Activated CD4-positive, alpha-beta T cell treated with anti-CD3 and anti-CD28 coated beads for 4 hours (primary cell): ENCODE measurements at regions not wholly inside any gene's neighbourhood (a gene's known extent, or its start where the extent isn't known, plus 50 kb on each side); places are given as distances from the start of the nearest gene placed in this dataset.

ENCODE experiments used
- DNase-seq, 2 donors: peaks; one replicate each; pipeline ENCODE4 v3.0.0-alpha.2; 2020

DNA sequence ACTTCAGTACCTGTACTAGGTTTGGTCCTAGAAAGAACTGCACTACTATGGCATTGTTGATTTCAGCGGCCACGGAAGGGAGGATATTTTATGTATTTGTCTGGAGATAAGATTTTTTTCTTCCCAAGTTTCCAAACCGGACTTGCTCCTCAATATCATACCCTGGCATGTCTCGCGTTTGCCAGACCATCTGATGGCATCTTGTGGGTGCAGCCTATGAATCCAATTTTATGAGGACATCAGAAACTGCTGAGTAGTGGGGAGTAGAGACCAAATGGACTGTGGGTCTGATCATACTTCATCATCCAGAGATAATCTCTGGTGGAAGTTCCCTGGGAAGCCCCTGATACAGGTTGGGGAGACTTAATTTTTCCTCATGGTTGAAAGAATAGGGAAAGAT is 716.1 kb upstream of the WWC1 start:
- DNase-seq = no peak

DNA sequence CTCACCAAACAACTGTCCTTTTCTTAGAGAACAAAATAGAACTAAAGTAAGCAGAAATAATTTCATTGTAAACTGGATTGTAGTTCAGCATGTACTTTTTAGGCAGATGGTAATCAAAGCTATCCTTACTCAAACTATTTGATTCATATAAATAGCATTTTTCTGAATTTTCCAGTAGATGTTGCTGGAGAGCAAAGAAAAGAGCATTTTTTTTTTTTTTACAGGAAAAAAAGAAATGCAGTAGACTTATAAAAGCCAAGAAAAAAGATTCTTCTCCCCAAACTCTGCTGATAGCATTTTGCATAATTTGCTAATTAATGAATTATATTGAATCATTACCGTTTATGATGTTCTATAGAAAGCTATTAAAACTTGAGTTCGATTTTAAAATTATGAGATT is 715.3 kb upstream of the WWC1 start:
- DNase-seq = no peak

DNA sequence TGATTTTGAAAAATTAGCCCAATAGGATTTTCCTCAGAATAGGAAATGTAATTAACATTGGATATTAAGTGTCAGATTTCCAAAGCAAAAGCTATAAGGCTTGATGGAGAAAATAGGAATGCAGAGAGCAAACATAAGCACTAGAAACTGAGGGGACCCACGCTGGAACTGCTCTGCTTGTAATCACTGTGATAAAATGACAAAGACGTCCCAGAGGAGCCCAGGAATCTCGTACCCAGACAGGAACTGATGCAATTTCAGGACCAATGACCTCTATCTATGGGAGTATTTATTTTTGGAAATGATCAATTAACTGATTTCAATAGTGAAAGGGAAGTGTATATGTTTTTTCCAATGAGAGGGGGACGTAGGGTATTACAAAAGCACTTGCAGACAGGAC is 714.5 kb upstream of the WWC1 start:
- no peak for DNase-seq

DNA sequence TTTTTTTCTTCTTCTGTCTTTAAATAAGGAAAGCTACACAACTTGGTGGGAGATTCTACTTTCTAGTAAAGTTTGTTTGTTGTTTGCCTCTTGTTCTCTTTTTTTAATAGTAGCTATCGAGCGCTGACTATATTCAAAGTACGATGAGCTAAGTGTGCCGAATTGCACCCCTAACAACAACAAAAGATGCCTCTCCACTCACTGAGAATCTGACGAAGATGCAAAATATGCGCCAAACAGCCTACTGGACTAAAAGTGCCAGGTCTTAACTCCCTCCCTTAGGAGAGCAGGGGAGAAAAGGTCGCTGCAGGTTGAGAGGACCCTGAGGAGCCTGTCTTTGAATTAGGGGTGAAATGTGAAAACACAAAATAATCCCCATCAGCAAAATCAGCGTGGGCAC is 713.8 kb upstream of the WWC1 start:
- DNase-seq = no peak

DNA sequence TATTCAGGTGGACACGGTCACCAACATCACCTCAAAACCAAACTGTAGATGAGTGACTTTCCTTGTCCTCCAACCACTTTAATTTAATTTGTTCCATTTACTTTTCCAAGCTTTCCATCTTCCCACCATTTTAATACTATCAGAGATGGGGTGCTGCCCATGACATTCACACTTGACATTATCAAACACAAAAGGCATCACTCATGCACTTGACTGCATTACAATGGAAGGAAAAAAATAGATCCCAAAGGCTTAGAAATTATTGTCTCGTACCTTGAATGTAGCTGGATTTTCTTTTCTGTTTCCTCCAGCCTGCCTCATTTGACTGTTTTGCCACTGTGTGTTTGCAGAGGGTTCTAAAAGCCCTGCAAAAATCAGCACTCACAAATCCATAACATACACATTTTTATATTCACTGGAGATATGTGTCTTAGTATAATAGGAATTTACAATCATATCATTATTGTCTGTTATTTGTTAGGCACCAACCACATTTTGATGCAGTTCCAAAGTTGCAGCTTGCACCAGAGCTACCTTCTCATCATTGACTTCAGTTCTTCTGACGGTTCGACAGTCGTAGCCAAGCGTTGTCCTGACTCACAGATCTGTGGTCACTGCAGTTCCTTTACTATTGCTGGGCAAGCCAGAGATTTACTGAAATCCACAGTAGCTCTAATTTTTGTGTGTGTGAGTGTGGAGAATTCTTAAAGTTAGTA is 712.3 kb upstream of the WWC1 start:
- DNase-seq = no peak

DNA sequence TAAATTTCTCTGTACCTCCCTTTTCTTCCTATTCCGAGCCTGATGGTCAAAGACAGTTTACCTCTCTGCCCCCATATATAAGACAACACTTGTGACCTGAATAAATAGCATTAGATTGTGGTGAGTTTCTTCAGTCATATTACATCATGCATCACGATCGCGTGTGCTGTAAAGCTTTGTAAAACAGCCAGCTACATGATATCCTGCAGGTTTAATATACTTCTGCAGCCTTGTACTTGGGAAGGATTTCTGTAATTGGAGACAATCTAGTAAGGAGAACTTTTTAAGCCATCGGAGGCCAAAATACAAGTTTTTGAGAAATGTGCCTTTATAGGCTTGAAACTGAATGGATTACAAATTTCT is 711.8 kb upstream of the WWC1 start:
- no peak for DNase-seq

DNA sequence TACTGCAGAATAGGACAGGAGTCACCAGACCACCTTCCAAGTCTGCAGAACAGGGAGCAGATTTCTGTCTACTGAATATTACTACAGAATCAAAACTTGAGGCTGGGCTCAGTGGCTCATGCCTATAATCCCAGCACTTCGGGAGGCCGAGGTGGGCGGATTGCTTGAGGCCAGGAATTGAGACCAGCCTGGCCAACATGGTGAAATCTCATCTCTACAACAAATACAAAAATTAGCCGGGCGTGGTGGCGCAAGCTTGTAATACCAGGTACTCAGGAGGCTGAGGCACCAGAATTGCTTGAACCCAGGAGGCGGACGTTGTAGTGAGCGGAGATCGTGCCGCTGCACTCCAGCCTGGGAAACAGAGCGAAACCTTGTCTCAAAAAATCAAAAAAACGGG is 710.8 kb upstream of the WWC1 start:
- DNase-seq = no peak

DNA sequence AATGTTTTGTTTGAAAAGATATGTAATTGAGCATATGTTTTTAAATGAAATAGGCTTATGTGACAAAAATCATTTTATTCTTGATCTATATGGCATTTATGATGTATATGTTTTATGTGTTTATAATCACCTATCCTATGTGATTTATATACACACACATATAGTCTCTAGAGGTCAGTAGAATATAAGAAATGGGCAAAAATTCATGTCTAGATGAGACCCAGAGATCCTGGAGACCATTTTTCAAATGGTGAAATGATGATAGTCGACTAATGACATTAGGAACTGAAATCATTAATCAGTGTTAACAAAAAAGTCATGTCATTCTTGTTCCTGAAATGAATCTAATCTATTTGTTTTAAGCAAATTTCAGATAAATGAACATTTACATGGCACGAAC is 709.2 kb upstream of the WWC1 start:
- no peak for DNase-seq

DNA sequence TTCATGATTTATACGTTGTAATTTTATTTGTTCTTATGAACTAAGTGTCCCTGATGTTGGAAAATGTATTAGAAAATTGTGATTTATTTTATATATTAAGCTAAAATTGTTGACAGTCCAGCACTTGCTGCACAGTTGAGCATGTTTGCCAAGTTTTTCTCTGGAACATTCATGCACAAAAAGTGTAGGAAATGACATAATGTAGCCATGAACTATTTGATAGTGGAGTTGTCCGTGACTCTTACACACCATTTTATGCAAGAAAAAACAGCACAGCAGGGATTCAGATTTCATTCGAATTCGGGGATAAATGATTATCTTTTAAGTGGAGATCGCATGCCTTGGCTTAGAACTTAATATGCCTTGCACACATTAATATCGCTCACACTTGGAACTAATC is 708.6 kb upstream of the WWC1 start:
- DNase-seq = no peak

DNA sequence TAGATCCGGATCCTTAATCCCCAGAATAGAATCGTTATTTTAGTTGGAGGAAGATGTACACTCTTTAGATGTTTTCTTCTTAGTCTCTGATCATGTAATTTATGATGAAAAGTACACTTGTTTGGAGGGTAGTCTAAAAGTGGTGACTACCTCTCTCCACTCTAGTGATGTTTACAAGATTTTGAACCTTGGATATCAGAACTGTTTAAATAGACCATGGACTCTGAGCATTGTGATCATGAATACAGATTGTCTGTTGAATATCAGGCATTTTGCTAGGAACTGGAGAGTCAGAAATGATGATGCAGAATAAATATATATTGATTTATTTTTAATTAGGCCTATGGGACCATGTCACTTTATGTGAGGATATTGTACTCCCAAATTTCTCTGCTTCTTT is 706.3 kb upstream of the WWC1 start:
- no peak for DNase-seq

DNA sequence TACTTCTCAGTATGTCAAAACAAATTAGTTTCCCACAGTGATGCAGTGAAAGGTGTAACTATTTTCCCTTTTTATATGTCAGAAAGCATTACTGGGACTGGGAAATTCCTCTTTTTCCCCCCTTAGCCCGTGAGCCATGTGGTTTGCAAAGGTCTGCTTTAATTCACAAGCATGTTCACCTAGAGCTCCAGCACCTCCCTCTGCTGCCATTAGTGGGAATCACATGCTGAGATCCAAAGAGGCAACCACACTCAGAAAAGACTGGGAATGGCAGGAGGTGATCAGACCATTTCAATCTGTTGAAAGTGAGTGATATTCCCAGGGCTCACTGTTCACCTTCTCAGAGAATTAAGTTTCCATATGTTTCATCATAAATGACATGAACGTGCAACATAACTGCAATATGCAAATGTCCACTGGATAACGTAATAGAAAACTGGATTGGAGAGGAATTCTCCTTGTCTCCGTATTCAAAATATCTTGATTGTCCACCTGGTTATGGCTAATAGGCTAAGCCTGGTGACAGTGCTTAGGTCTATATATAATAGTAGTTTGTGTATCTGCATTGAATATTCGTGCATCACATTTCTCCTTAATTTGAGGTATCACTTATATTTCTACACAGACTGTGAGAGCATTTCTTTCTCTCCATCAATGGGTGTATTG is 703.5 kb upstream of the WWC1 start:
- no peak for DNase-seq

DNA sequence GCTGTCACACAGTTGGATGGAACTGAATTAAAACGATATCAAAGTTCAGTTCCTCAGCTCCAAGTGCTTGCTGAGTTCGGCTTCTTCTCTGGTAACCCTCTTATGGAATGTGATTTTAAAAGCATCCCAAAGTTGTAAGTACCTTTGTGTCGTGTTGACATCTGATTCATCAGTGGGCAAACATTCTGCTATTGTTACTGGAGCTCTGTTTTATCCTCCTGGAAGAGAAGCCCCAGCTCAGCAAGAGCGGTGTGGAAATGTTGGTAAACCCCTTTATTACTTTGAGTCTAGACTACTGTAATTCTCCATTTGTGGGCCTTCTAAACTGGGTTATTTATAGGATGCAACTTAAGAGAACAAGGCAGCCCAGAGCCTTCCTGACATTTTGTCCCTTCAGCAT is 699.3 kb upstream of the WWC1 start:
- DNase-seq = no peak

DNA sequence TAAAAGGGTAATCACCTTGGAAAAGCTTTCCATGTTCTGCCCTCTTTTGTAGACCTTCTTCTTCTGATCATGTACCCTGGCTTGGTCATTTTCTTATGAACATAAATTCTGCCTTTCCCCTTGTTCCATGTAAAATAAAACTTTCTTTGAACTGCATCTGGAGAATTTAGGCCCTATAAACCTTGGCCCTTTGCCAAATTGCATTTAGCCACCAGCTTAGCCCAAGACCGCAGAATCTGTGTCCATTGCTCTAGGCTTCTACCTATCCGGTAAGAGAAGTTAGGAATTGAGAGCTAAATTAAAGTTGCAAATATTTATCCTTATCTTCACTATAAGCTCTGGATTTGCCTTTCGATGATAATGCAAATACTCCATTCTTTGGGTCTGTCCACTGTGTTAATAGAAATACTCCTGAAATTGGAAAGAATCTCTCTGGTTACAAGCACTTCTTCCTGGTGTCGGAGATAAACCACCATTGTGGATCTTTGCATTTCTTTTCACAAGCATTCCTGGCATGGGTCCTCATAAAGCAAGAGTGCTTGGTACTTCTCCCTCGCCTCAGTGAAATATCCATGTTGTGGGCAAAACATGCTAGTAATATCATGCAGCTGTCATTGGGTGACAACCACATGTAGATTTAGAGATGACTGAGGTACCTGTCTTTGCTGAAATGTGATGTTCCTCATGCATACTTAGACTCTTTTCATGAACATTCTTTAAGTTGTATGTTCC is 698.0 kb upstream of the WWC1 start:
- no peak for DNase-seq

DNA sequence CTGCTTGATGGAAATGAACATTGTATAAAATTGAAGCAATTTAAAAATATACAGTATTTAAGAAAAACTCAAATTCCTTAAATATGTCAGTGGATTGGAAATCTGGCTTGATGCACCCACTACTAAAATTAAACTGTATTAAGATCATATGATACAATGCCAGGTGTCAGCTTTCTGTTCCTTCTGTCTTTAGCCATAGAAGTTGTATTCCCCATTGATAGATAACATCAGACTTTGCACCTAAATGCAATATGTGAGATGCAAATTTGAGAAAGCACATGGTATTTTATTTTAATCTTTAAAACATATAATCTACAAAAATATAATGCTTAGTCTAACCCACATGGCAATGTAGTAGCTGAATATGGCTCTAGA is 697.4 kb upstream of the WWC1 start:
- no peak for DNase-seq

DNA sequence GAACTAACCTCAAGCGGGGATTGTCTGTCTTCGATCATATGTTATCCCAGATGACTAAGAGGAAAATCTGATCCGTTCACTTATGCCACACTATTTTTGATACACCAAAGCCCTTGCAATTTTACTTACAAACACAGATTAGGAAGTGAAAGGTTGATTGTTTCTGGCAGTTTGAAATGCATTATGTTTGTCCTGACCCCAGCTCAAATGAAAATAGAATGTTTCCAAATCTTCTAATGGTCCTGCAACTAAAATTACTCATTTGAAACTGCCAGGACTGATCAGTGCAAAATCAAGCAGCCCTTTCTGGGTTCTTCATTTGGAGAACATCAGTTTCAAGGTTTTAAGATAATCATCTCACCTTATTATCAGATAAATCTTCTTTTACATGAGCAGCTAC is 696.7 kb upstream of the WWC1 start:
- DNase-seq = no peak

DNA sequence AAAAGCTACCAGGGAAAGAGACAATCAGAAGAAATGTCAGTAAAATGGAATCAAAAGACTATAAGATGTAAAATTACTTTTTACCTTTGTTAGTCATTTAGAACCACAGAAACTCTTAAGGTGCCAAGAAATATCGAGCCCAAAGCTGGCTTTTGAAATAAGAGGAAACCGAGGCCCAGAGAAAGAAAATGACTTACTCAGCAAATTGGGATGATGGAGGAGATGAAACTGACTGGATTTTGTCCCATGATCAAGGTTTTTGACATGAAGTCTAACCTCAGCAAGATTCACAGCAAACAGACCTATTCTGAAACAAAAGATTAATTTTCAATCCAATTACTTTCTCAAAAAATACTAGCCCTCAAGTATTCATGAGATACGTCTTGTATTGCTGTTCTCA is 696.2 kb upstream of the WWC1 start:
- DNase-seq = no peak

DNA sequence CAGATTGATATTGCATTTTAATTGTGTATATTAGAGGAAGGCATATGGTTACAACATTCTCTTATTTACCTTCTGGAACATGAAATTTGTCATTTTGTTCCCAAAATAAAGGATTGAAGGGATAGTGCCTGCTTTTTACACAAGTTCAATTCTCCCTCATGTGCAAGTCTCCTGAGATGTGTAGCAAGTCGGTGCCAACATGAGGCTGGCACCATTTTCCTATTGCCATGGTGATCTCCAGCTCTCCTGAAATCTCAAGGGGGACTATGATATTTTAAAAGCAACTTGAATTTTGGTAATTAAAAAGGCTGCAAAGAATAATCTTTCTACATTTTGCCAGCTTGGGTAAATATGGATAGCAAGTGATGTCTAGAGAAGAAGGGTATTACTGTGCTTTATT is 693.3 kb upstream of the WWC1 start:
- DNase-seq = no peak

DNA sequence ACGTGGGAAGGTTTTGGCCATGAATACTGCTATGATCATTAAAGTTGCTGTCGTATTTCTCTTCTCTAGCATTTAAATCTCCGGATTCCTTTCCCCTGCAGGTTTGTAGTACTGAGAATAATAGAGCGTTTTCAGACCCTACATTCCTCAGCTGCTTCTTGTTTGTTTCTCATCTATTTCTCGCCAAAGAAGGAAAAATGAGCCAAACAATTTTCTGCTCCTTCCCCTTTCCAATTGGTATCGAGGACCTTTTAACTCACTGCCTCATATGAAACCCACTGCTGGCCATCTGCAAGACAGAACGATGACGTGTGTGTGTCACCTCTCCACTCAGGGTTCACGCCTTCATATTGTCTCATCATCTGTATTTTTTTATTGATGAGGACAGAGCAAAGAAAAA is 689.4 kb upstream of the WWC1 start:
- no peak for DNase-seq

DNA sequence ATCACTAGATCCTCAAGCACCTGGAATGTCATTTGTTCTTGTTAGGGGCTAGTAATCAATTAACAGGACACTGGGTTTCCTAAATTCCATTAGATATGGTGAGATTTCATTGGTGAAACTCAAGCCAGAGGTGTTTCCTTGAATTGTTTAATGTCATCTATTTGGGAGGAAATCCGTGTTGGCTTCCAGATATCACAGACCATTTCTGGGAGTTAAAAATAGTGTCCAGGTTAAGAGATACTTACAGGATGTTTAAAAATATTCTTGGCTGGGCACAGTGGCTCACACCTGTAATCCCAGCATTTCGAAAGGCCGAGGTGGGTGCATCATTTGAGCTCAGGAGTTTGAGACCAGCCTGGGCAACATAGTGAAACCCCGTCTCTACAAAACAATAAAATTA is 688.3 kb upstream of the WWC1 start:
- DNase-seq = no peak

DNA sequence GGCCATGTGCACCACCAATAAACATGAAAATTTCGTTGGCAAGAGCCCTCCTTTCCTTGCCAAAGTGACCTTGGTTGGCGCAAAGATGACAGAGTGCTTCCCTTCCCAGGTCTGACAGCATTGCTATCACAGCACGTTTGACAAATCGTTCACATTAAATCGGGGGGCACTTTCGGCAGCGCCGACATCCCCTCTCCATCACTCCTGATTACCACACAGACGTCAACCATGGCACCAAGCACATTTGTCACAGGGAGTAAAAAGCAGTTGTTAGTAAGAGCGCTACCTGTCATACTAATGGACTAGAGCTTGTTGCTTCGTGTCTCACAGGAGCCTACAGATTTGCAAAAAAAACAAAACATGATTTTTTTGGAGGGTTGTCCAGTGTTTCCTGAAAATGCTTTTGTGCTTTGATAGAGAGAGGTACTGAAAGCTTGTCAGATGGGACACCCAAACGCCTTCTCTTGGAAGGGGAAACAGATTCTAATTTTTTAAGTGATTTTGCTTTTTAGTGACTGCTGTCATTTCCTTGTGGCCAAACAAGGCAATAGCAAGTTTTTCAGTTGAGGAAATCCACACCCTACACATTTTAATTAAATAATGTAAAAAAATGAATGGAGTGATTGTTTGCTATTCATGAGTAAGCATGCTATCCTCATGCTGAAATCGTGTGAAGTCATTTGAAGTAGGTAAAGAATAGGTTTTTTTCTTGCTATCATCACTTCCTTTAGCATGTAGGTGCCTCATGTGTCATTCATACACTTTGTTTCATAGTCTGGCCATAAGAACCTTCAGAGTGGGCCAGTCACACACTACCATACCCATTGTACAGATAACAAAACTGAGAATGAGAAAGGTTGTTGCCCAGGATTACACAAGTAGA is 682.8 kb upstream of the WWC1 start:
- no peak for DNase-seq

DNA sequence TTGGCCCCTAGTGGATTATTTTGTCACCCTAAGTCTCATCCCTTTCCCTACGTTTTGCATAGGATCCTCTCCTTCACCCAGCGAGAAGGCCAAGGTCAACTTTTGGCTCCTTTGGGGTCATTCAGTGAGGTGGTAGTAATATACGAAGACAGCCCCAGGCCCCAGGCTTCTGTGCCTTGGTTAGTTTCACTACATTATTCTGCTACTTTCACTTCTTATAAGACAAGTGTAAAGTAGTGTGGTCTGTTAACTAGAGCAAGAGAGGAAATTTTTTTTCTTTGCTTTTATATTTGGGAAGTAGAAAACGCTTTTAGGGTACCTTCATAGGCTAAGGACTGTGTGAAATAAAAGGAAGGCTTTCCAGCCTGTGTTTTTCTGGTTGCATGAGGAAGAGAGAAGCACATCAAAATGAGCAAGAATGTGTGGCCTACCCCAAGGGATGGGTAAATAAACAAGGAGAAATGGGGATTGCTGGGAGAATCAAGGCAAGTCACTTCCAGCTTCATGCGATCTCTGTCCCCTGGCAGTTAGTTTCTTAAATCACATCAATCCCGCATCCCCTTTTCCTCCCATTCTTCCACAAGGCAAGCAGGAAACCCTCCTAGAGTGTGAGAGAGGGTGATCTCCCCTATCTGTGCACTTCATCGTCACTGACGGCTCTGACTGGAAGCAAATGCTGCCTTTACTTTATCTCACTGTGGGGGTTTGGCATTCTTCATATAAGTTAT is 677.0 kb upstream of the WWC1 start:
- DNase-seq = no peak

DNA sequence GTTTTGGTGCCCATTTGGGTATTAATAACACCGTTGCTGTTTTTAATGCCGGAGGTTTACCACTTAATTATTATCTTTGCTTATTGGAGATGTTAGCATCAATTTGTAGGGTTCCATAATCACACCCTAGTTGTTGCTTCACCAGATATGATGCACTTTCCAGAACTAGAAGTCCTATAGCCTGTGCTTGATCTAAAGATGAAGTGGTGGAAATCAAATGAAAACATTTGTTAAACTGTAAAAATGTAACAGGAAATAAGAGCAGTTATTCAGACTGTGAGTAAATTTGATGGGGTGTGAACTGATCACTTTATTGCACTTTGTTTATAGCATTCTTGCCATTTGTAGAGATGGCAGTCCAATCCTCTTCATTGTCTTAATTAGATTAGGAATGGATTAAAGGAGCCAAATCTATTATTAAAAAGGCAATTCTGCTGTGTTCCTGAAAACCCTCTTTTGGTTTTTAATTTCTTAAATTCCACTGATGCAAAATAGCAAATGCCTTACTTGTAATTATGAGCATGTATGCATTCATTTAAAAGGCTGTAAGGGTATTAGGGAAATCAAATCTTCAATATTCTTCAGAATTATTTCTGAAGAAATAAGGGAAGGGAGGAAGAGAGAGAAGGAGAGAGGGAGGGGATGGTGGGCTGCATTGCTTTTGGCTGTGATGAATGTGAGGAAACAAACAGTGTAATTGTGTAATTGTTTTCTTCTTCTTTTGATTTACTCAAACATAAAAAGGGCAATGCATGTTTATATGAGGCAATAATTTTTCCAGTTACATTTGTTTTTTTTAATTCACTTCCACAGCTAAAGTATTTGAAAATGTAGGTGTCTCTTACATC is 675.2 kb upstream of the WWC1 start:
- no peak for DNase-seq
